ENCODE measurements at regions not wholly inside any gene's neighbourhood (a gene's known extent, or its start where the extent isn't known, plus 50 kb on each side); places are given as distances from the start of the nearest gene placed in this dataset.

- TF ChIP-seq, protein P1, sequence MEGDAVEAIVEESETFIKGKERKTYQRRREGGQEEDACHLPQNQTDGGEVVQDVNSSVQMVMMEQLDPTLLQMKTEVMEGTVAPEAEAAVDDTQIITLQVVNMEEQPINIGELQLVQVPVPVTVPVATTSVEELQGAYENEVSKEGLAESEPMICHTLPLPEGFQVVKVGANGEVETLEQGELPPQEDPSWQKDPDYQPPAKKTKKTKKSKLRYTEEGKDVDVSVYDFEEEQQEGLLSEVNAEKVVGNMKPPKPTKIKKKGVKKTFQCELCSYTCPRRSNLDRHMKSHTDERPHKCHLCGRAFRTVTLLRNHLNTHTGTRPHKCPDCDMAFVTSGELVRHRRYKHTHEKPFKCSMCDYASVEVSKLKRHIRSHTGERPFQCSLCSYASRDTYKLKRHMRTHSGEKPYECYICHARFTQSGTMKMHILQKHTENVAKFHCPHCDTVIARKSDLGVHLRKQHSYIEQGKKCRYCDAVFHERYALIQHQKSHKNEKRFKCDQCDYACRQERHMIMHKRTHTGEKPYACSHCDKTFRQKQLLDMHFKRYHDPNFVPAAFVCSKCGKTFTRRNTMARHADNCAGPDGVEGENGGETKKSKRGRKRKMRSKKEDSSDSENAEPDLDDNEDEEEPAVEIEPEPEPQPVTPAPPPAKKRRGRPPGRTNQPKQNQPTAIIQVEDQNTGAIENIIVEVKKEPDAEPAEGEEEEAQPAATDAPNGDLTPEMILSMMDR (IDR thresholded peaks at IDR 0.05; ENCODE audit: low read depth, low read length): no peak
- TF ChIP-seq EZH2phosphoT487 (IDR thresholded peaks at IDR 0.05; ENCODE audit: low read depth): no peak
Measured at GRCh38 chr7:69035826-69036225, 562.4 kb upstream of the AUTS2 start.

All from OCI-LY3 (cell line).